LoVo (cell line): ENCODE measurements at regions not wholly inside any gene's neighbourhood (a gene's known extent, or its start where the extent isn't known, plus 50 kb on each side); places are given as distances from the start of the nearest gene placed in this dataset.
A peak's percentile ranks its signal among the peaks of the same experiment; 100 is the strongest.

Source experiments
- DNase-seq: peaks from one replicate; pipeline ENCODE4 v3.0.0-alpha.2; 2016; ENCODE audit warnings: low spot score

DNA sequence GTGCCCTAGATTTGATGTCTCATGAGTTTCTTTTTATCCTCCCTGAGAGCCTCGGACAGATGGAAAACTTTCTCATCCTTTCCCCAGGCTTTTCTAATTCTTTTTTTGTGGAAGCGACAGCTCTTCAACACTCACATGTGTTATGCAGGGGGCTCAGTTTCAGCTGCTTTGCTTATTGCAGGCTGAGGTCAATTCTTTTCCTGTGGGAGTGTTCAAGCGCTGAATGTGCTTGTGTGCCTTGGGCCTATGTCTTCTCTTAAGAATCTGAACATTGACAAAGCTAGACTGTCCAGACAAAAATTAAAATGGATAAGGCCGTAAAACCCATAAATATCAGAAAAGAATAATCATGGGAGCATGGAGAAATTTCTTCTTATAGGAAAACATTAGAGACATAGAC is 125.2 kb upstream of the STEAP4 start:
- no peak for DNase-seq

DNA sequence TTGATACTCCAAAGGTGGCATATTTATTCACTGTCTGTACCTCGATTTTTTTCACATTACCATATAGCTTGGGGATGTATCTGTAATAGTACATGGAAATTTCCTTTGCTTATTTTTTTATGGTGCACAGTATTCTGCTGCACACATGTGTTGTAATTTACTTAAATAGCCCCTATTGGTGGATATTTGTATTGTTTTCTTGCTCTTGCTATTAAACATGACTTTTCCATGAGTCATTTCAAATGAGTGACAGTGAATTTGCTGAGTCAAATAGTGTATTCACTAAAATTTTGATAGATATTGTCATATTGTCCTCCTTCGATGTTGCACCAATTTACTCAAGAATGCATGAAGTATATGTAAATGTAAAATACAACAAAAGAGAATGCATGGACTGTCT is 122.7 kb upstream of the STEAP4 start:
- DNase-seq = peak; percentile 9

DNA sequence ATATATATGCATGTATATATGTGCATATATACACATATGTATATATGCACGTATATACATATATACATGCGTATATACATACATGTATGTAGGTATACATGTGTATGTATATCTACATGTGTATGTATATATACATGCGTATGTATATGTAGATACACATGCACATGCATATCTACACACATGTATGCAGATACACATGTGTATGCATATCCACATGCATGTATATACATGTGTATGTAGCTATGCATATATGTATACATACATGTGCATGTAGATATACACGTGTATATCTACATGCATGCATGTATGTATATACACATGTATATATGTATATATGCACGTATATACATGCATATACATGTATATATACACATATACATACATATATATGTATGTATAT is 95.8 kb upstream of the STEAP4 start:
- no peak for DNase-seq

GRCh38 chr7:88401009-88401623 is 94.4 kb upstream of the STEAP4 start:
- peak; percentile 23 for DNase-seq

DNA sequence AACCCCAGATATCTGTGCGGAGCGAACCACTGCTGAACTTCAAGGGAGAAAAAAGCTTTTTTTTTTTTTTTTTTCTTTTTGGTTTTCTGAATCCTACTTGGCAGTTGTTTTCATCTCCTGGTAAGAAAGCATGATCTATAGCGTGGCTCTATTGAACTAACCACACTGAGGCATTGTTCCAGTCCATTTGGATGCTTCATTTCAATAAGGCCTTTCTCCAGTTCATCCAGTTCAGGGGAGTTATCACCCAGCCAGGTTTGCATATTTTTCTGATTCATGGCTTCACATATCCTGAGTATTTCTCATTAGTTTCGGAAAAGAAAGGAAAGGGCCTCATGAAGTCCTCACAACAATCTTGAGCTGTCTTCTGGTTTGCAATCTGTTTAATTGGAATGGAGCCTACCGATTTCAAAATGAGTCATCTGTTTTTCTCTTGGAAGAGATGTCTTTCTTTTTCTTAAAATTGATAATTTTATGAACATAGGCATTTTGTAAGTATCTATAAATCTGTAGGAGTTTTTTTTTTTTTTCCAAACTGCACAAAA is 93.1 kb upstream of the STEAP4 start:
- no peak for DNase-seq

DNA sequence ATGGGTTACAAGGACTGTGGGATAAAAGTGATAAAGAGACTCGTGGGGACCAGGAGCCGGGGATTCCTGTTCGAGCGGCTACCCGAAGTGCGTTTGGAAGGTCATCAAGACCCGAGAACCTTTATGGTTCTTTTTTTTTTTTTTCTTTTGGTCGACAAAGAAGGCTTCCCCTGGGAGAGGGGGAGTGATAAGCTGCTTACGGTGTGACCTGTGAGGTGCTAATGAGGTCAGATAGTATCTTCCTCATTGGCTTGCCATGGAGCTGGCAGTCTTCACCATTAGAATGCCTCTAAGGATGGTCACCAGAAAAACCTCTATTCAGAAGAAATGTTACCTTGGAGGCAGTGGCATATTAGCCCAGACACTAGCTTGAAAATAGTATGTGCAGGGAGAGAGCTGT is 92.3 kb upstream of the STEAP4 start:
- no peak for DNase-seq

DNA sequence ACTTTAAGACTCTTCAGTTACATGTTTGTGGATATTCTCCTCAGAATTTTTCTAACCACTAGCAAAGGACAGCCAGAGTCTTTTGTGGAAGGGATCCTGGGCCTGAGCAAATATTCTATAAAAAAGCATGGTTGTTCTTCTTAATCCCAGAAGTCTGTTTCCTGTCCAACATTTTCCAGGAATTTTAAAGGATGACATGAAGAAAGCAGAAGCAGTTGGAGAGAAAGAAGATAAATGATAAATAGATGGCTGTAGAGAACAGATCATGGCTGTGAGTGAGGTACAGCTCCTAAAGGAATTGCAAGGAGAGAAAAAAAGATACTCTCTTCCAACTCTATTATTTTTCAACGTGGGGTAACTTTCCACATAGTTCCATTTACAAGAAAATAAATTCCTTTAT is 91.8 kb upstream of the STEAP4 start:
- no peak for DNase-seq

- no peak for DNase-seq
Measured at GRCh38 chr7:88396948-88397322, 90.2 kb upstream of the STEAP4 start.

GRCh38 chr7:88396295-88396947 is 89.7 kb upstream of the STEAP4 start:
- no peak for DNase-seq

DNA sequence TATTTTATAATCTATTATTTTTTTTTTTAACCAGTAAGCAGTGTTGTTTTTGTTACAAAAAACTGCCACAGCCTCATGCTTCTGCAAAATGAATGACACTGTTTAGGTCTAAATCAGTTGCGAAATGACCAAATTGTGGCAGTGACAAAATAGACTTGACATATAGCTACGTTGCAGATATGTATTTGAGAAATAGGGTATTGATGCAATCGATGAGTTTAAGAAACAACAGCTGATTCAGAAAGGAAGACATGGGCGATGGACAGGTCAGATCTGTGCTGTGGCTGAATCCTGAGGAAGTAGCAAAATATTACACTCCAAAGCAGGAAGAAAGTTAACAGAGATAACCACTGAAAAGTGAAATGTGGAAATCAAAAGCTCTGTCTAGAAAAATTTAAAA is 89.0 kb upstream of the STEAP4 start:
- DNase-seq = no peak

GRCh38 chr7:88391247-88391646 is 84.6 kb upstream of the STEAP4 start:
- DNase-seq = no peak

- no peak for DNase-seq
Measured at GRCh38 chr7:88387368-88387767, 80.7 kb upstream of the STEAP4 start.

DNA sequence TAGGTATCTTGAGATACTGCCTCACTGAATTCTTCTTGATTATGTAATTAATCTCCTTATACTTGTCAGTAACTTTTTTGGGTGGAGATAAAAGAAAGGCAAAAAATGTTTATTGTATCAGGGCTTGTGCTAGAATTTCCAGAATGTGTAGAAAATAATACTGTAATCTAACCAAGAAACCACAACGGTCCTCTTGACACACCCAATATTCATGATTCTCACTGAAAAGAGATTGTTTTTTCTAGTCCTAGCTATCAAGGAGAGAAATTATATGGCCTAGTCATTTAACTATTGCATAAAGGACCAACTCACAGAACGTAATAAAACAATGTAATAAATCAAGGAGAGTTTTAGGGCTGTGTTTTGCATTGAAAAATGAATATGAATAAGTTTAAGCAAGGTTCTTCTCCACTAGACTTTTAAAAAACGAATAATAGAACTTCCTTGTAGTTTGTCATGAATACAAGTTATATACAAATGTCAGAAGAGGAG is 80.0 kb upstream of the STEAP4 start:
- DNase-seq = no peak

GRCh38 chr7:88377434-88377833 is 70.7 kb upstream of the STEAP4 start:
- DNase-seq = peak; percentile 48

DNA sequence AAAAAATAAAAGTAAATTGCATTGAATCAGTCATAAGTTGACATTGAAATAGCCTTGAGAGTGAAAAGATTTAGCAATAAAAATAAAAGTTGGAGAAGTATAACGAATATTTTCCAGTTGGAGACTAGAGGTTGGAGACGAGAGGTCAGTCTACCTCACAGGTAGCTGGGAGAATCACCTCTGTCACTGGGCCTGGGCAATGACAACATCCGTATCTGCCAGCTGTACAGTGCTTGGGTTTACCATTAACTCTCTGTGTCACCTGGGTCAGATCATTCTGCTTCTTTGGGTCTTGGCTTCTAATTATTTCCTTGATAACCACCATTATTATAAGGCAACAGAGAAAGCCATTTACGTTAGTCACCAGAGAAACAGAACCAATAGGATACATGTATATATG is 62.0 kb upstream of the STEAP4 start:
- no peak for DNase-seq

DNA sequence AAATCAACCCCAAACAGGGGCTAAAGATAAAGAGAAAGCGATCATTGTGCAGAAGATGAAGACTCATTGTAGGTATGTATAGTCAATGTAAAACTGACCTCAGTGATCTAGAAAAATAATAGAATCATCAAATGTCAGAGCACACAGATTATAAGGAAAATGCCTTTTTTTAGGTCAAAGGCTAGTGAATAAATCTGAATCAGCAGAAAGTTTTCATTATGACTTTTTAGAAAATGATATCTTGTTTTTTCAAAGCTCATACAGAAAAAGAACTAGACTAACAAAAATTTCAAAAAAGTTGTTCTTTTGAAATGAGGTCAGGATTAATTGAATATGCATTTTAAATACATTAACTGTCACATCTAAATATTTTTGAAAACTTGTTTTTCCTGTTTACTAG is 60.2 kb upstream of the STEAP4 start:
- no peak for DNase-seq

DNA sequence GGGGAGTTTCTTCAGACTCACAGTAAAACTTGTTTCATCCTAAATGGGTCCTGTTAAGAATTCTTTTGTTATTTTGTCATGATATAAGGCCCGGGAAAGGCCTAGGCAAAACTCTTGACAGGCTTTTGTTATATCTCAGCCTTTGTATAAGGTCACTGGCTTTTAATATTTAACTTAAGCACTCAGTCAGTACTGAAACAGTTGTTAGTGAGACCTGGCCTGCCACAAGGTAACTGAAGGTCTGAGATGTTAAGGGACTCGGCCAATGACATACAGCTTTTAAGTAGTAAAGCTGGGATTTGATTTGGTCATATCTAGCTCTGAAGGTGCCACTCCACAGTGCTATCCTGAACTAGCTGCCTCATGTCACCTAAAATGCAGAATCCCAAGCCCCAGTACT is 57.2 kb upstream of the STEAP4 start:
- DNase-seq = no peak

GRCh38 chr7:88363249-88363648 is 56.6 kb upstream of the STEAP4 start:
- no peak for DNase-seq

DNA sequence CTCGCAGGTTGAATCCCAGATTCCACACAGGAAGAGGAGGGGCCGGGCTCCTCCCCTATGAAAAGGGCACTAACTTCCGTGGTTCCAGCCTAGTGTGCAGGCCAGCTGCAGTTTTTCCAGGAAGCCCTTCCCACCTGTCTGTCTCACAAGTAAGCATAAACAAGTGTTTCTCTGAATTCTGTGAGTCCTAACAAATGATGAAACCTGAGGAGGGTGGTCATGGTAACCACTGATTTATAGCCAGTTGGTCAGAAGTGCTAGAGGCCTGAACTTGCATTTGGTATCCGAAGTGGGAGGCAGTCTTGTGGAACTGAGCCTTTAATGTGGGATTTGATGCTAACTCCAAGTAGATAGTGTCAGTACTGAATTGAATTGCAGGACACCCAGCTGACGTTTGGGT is 54.7 kb upstream of the STEAP4 start:
- DNase-seq = no peak

DNA sequence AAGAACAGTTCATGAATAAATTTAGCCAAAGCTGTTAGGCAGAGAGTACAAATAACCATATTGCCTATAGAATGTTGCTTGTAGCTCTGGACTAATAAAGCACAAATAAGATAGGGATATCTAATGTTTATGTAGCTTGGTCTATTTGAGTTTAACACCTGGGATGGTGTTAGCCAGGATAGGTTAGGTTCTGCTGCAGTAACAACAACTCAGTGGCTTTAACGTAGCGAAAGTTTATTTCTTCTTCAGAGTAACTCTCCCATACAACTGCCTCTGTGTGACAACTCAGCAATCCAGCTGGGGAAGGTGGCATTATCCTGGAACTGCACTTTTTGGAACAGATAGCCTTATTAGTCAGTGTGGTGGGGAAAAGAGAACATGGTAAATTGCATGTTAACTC is 52.2 kb upstream of the STEAP4 start:
- DNase-seq = no peak

- DNase-seq = no peak
Measured at GRCh38 chr7:88358526-88358838, 51.8 kb upstream of the STEAP4 start.

DNA sequence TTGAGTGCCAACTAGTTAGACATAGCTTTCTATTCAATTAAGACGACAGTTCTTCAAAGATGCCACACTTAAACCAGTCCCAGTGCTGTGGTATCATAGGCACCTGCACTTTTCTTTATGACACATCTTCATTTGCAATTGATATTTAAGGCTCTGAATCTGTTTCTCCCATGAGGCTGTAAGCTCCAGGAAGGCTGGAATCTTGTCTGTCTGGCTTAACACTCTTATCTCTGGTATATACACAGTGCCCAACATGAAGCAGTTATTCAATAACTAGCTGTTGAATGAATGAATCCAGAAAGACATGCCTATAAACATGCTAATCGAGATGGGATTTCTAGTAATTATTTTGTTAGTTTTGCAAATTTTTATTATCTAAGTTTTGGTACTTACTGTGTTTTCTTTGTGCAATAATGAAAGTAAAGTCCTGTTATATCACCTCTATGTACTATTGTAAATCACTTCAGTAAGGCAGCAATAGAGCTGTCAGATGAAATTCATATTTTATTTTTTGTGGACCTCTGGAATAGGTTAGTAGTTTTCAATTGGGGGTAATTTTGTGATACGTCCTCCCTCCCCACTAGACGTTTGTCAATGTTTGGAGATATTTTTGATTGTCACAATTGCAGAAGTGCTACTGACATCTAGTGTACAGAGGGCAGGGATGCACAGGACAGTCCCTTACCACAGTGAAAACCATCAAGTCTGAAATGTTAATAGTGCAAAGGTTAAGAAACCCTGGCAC is 51.3 kb upstream of the STEAP4 start:
- peak; percentile 63 for DNase-seq

GRCh38 chr7:88357294-88357693 is 50.6 kb upstream of the STEAP4 start:
- DNase-seq = peak; percentile 48
